Uterus (tissue), 3 donors: ENCODE measurements at regions not wholly inside any gene's neighbourhood (a gene's known extent, or its start where the extent isn't known, plus 50 kb on each side); places are given as distances from the start of the nearest gene placed in this dataset.

Source experiments
- DNase-seq, 2 donors: peaks; one replicate each; pipeline ENCODE4 v3.0.0-alpha.2; 2019 to 2020
- H3K27ac ChIP-seq, 2 donors: fragments of 200-600 bp; sonication (generic); 1 replicate in 1 of 2; 2 replicates in 1 of 2; pipeline ENCODE4 v1.5.1; 2016 to 2018
- H3K27me3 ChIP-seq, 2 donors: fragments of 200-600 bp; sonication (generic); one replicate each; pipeline ENCODE4 v1.5.1; 2018 to 2019; ENCODE audit warnings: control low read depth in 1 of 2
- H3K36me3 ChIP-seq, 2 donors: fragments of 200-600 bp; sonication (generic); one replicate each; pipeline ENCODE4 v1.5.1; 2019; ENCODE audit warnings: control low read depth in 1 of 2
- H3K4me1 ChIP-seq, 2 donors: fragments of 200-600 bp; sonication (generic); one replicate each; pipeline ENCODE4 v1.5.1; 2018 to 2019; ENCODE audit warnings: control low read depth in 1 of 2
- H3K4me3 ChIP-seq, 2 donors: fragments of 200-600 bp; sonication (generic); 1 replicate in 1 of 2; 2 replicates in 1 of 2; pipeline ENCODE4 v1.5.1; 2018 to 2019; ENCODE audit warnings: mild to moderate bottlenecking in 1 of 2
- H3K9me3 ChIP-seq, 2 donors: fragments of 200-600 bp; sonication (generic); one replicate each; pipeline ENCODE4 v1.5.1; 2019; ENCODE audit warnings: control low read depth in 1 of 2
- CTCF ChIP-seq, 4 experiments: fragments of 200-600 bp in 2 of 4; fragments of 450-650 bp in 2 of 4; sonication (generic) in 2 of 4; IDR thresholded peaks; one replicate each; pipeline ENCODE4 v1.5.1; 2016 to 2019; ENCODE audit warnings: antibody characterized with exemption in 4 of 4, mild to moderate bottlenecking in 2 of 4, moderate library complexity in 1 of 4
- POLR2A ChIP-seq, 2 donors: fragments of 450-650 bp; IDR thresholded peaks; one replicate each; pipeline ENCODE4 v1.6.1; 2016; ENCODE audit warnings: antibody characterized with exemption in 2 of 2, mild to moderate bottlenecking in 1 of 2, moderate library complexity in 1 of 2
- intact Hi-C: fragments of 100-400 bp; cut with DNase I; formaldehyde crosslinking; loops from one replicate; pipeline ENCODE4 v1.15.1; 2023; ENCODE audit warnings: low total_unique reads
- donor health status: DM: yes; HTN: yes; CAD: no.

GRCh38 chr9:135416664-135417290 is 62.8 kb upstream of the PPP1R26 start:
- Histone ChIP-seq H3K36me3 (no peaks in the 10 kb centered on the region), H3K4me3 (no peak overlapping the region), H3K9me3 (no peaks in the 10 kb centered on the region), H3K4me1 (no peaks in the 10 kb centered on the region), H3K27me3 (no peaks in the 10 kb centered on the region), H3K27ac (no peak overlapping the region)
- intact Hi-C loops: no loop called here
- TF ChIP-seq POLR2A (IDR thresholded peaks at IDR 0.05): no peak
- TF ChIP-seq CTCF (IDR thresholded peaks at IDR 0.05): no peak
- no peak for DNase-seq

- Histone ChIP-seq H3K4me3 (no peak overlapping the region), H3K9me3 (no peaks in the 10 kb centered on the region), H3K4me1 (no peaks in the 10 kb centered on the region), H3K36me3 (no peaks in the 10 kb centered on the region), H3K27ac (no peak overlapping the region), H3K27me3 (no peaks in the 10 kb centered on the region)
- no peak for DNase-seq
- TF ChIP-seq POLR2A (IDR thresholded peaks at IDR 0.05): no peak
- TF ChIP-seq CTCF (IDR thresholded peaks at IDR 0.05): no peak
- intact Hi-C loops: no loop called here
These were observed 61.4 kb upstream of the PPP1R26 start for GRCh38 chr9:135418161-135418560.

GRCh38 chr9:135419106-135419505 is 60.5 kb upstream of the PPP1R26 start:
- Histone ChIP-seq H3K4me3 (no peak overlapping the region), H3K36me3 (no peaks in the 10 kb centered on the region), H3K4me1 (no peaks in the 10 kb centered on the region), H3K27ac (no peak overlapping the region), H3K9me3 (no peaks in the 10 kb centered on the region), H3K27me3 (no peaks in the 10 kb centered on the region)
- no peak for TF ChIP-seq CTCF (IDR thresholded peaks at IDR 0.05)
- TF ChIP-seq POLR2A (IDR thresholded peaks at IDR 0.05): no peak
- no peak for DNase-seq
- intact Hi-C loops: no loop called here

- Histone ChIP-seq H3K27me3 (no peaks in the 10 kb centered on the region), H3K4me3 (no peak overlapping the region), H3K27ac (no peak overlapping the region), H3K36me3 (no peaks in the 10 kb centered on the region), H3K9me3 (no peaks in the 10 kb centered on the region), H3K4me1 (no peaks in the 10 kb centered on the region)
- TF ChIP-seq POLR2A (IDR thresholded peaks at IDR 0.05): no peak
- no peak for TF ChIP-seq CTCF (IDR thresholded peaks at IDR 0.05)
- DNase-seq: no peak
- intact Hi-C loops: no loop called here
These were observed 57.1 kb upstream of the PPP1R26 start for GRCh38 chr9:135422341-135422944.

- no peaks in the 10 kb centered on the region for H3K27me3 ChIP-seq
- no peaks in the 10 kb centered on the region for H3K9me3 ChIP-seq
- no peak overlapping the region for H3K27ac ChIP-seq
- H3K4me3 ChIP-seq: no peak overlapping the region
- no peaks in the 10 kb centered on the region for H3K36me3 ChIP-seq
- TF ChIP-seq CTCF (IDR thresholded peaks at IDR 0.05): no peak
- TF ChIP-seq POLR2A (IDR thresholded peaks at IDR 0.05): no peak
- intact Hi-C loops: no loop called here
- DNase-seq: no peak
- no peaks in the 10 kb centered on the region for H3K4me1 ChIP-seq
These were observed 55.9 kb upstream of the PPP1R26 start for GRCh38 chr9:135423725-135424124.
